ENCODE measurements at regions not wholly inside any gene's neighbourhood (a gene's known extent, or its start where the extent isn't known, plus 50 kb on each side); places are given as distances from the start of the nearest gene placed in this dataset.

GRCh38 chr4:136750897-136751296 is 781.4 kb downstream of the PCDH18 start:
- ChIA-PET CTCF (no interaction called here), POLR2A (no interaction called here)
- TF ChIP-seq POLR2AphosphoS5 (IDR thresholded peaks at IDR 0.05; ENCODE audit: low read depth, low read length) (no peak), TCF7L2 (IDR thresholded peaks at IDR 0.05; ENCODE audit: low read depth, low read length) (no peak), CTCF (IDR thresholded peaks at IDR 0.05) (no peak), REST (IDR thresholded peaks at IDR 0.05; ENCODE audit: insufficient read depth in 1 of 2, low read depth in 2 of 2, low read length in 1 of 2) (no peak), SIN3A (IDR thresholded peaks at IDR 0.05; ENCODE audit: borderline replicate concordance, insufficient read depth, low read depth, low read length) (no peak)
- H3K9me3 ChIP-seq (ENCODE audit: control insufficient read depth, insufficient read depth, low read depth, low read length), result no peaks in the 10 kb centered on the region
- DNase-seq (ENCODE audit: low read depth, low spot score) (no peak), ATAC-seq (no peak)
- no peaks in the 10 kb centered on the region for H3K27me3 ChIP-seq (ENCODE audit: control insufficient read depth, insufficient read depth, low read length)
- no peak overlapping the region for H3K4me3 ChIP-seq (ENCODE audit: low read depth in 2 of 2, low read length in 2 of 2)
- H3K4me1 ChIP-seq (ENCODE audit: control insufficient read depth, insufficient read depth, low read length), result no peaks in the 10 kb centered on the region
- H3K36me3 ChIP-seq (ENCODE audit: control insufficient read depth, insufficient read depth, low read length), result no peaks in the 10 kb centered on the region
- BruUV-seq (replicated peaks), result no TSS peak
- H3K27ac ChIP-seq (ENCODE audit: low read length), result no peak overlapping the region
- intact Hi-C loops (cut with micrococcal nuclease; ENCODE audit: unreplicated experiment), result no loop called here
- in situ Hi-C loops (cut with HindIII; ENCODE audit: low pct_unique_long_range_greater_than_20kb, low sequenced_read_pairs), result no loop called here

GRCh38 chr4:136749989-136750388 is 782.3 kb downstream of the PCDH18 start:
- TF ChIP-seq CTCF (IDR thresholded peaks at IDR 0.05), result no peak
- no peak for TF ChIP-seq TCF7L2 (IDR thresholded peaks at IDR 0.05; ENCODE audit: low read depth, low read length)
- no peak for TF ChIP-seq REST (IDR thresholded peaks at IDR 0.05; ENCODE audit: insufficient read depth in 1 of 2, low read depth in 2 of 2, low read length in 1 of 2)
- TF ChIP-seq SIN3A (IDR thresholded peaks at IDR 0.05; ENCODE audit: borderline replicate concordance, insufficient read depth, low read depth, low read length), result no peak
- no peak for TF ChIP-seq POLR2AphosphoS5 (IDR thresholded peaks at IDR 0.05; ENCODE audit: low read depth, low read length)
- intact Hi-C loops (cut with micrococcal nuclease; ENCODE audit: unreplicated experiment) (no loop called here), in situ Hi-C loops (cut with HindIII; ENCODE audit: low pct_unique_long_range_greater_than_20kb, low sequenced_read_pairs) (no loop called here)
- ChIA-PET CTCF (no interaction called here), POLR2A (no interaction called here)
- Histone ChIP-seq H3K27me3 (ENCODE audit: control insufficient read depth, insufficient read depth, low read length) (no peaks in the 10 kb centered on the region), H3K4me1 (ENCODE audit: control insufficient read depth, insufficient read depth, low read length) (no peaks in the 10 kb centered on the region), H3K27ac (ENCODE audit: low read length) (no peak overlapping the region), H3K36me3 (ENCODE audit: control insufficient read depth, insufficient read depth, low read length) (no peaks in the 10 kb centered on the region), H3K4me3 (ENCODE audit: low read depth in 2 of 2, low read length in 2 of 2) (no peak overlapping the region), H3K9me3 (ENCODE audit: control insufficient read depth, insufficient read depth, low read depth, low read length) (no peaks in the 10 kb centered on the region)
- no peak for ATAC-seq
- DNase-seq (ENCODE audit: low read depth, low spot score), result no peak
- BruUV-seq (replicated peaks), result no TSS peak

Data from Panc1 (cell line).